ENCODE measurements at regions not wholly inside any gene's neighbourhood (a gene's known extent, or its start where the extent isn't known, plus 50 kb on each side); places are given as distances from the start of the nearest gene placed in this dataset.

DNA sequence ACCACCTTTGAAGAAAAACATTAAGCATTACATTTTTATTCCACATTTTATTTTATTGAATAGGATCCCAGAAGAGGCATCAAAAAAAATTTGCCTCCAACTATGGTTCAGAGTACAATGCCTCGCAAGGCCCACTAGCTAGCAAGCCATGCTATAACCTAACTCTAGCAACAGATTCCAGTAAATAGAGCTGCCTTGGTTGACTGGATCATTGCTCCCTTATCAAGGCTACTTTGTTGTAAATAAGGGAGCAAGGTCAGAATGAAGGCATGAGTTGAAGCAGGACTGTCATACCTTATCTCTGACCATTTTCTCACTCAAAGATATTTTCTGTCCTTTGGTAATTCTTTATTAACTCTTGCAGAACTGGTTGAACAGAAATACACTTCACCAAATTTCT is 672.6 kb downstream of the EPHA4 start:
- Histone ChIP-seq H3K4me3 (ENCODE audit: low read length in 2 of 2) (no peak overlapping the region), H3K36me3 (ENCODE audit: control insufficient read depth in 2 of 2, insufficient read depth in 2 of 2, low read length in 1 of 2) (no peaks in the 10 kb centered on the region), H3K27ac (ENCODE audit: low read depth in 1 of 2, low read length in 1 of 2) (no peak overlapping the region), H3K9me3 (ENCODE audit: control insufficient read depth in 2 of 2, insufficient read depth in 1 of 2, low read length in 1 of 2) (no peaks in the 10 kb centered on the region), H3K4me1 (ENCODE audit: control insufficient read depth in 2 of 2, insufficient read depth in 2 of 2, low read length in 2 of 2) (no peaks in the 10 kb centered on the region), H3K27me3 (ENCODE audit: control insufficient read depth in 2 of 2, insufficient read depth in 1 of 2, low read length in 1 of 2) (no peaks in the 10 kb centered on the region)
- WGBS = 96% methylated on average over 1 of the region's 1 CpG
- DNase-seq (ENCODE audit: low read depth in 6 of 9, low spot score in 9 of 9) = no peak

DNA sequence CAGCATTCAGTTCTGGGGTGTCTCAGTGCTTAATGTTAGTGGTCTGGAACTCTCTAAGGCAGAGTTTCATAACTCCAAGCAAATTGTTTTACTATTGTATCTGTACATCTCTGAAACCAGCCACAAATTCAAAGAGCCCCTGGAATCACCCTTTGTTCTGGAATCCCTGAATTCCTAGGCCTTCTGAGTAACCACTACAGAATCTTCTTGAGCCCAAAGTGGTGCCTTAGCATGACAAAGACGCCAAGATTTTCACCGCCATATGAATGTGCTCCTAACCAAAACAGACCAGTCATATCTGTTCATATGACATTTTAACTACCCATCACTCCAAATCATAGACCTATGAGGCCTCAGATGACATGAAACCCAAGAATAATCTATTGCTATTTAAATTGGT is 668.1 kb downstream of the EPHA4 start:
- 96% methylated on average over 2 of the region's 2 CpGs for WGBS
- DNase-seq (ENCODE audit: low read depth in 6 of 9, low spot score in 9 of 9) = no peak
- Histone ChIP-seq H3K36me3 (ENCODE audit: control insufficient read depth in 2 of 2, insufficient read depth in 2 of 2, low read length in 1 of 2) (no peaks in the 10 kb centered on the region), H3K27ac (ENCODE audit: low read depth in 1 of 2, low read length in 1 of 2) (no peak overlapping the region), H3K27me3 (ENCODE audit: control insufficient read depth in 2 of 2, insufficient read depth in 1 of 2, low read length in 1 of 2) (no peaks in the 10 kb centered on the region), H3K4me3 (ENCODE audit: low read length in 2 of 2) (no peak overlapping the region), H3K4me1 (ENCODE audit: control insufficient read depth in 2 of 2, insufficient read depth in 2 of 2, low read length in 2 of 2) (no peaks in the 10 kb centered on the region), H3K9me3 (ENCODE audit: control insufficient read depth in 2 of 2, insufficient read depth in 1 of 2, low read length in 1 of 2) (no peaks in the 10 kb centered on the region)

DNA sequence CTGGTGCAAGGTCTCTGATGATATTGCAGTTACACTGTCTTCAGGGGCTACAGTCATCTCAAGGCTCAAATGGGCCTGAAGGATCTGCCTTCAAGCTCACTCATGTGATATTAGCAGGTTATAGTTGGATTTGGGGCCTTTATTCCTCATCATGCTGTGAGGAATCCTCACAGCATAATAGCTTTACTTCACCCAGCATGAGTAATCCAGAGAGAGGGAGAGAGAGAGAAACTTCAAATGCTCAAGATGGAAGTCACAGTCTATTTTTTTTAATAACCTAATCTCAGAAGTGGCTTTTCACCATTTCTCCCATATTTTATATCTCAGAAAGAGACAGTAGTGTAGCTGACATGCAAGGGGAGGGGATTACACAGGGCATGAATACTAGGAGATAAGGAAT is 658.7 kb downstream of the EPHA4 start:
- H3K9me3 ChIP-seq (ENCODE audit: control insufficient read depth in 2 of 2, insufficient read depth in 1 of 2, low read length in 1 of 2) = no peaks in the 10 kb centered on the region
- H3K4me1 ChIP-seq (ENCODE audit: control insufficient read depth in 2 of 2, insufficient read depth in 2 of 2, low read length in 2 of 2) = no peaks in the 10 kb centered on the region
- no peak overlapping the region for H3K27ac ChIP-seq (ENCODE audit: low read depth in 1 of 2, low read length in 1 of 2)
- H3K27me3 ChIP-seq (ENCODE audit: control insufficient read depth in 2 of 2, insufficient read depth in 1 of 2, low read length in 1 of 2) = no peaks in the 10 kb centered on the region
- DNase-seq (ENCODE audit: low read depth in 6 of 9, low spot score in 9 of 9) = no peak
- no peaks in the 10 kb centered on the region for H3K36me3 ChIP-seq (ENCODE audit: control insufficient read depth in 2 of 2, insufficient read depth in 2 of 2, low read length in 1 of 2)
- no peak overlapping the region for H3K4me3 ChIP-seq (ENCODE audit: low read length in 2 of 2)

GRCh38 chr2:220915092-220915623 is 656.9 kb downstream of the EPHA4 start:
- Histone ChIP-seq H3K4me3 (ENCODE audit: low read length in 2 of 2) (no peak overlapping the region), H3K9me3 (ENCODE audit: control insufficient read depth in 2 of 2, insufficient read depth in 1 of 2, low read length in 1 of 2) (no peaks in the 10 kb centered on the region), H3K36me3 (ENCODE audit: control insufficient read depth in 2 of 2, insufficient read depth in 2 of 2, low read length in 1 of 2) (no peaks in the 10 kb centered on the region), H3K27ac (ENCODE audit: low read depth in 1 of 2, low read length in 1 of 2) (no peak overlapping the region), H3K27me3 (ENCODE audit: control insufficient read depth in 2 of 2, insufficient read depth in 1 of 2, low read length in 1 of 2) (no peaks in the 10 kb centered on the region), H3K4me1 (ENCODE audit: control insufficient read depth in 2 of 2, insufficient read depth in 2 of 2, low read length in 2 of 2) (no peaks in the 10 kb centered on the region)
- 82% methylated on average over 2 of the region's 2 CpGs for WGBS
- no peak for DNase-seq (ENCODE audit: low read depth in 6 of 9, low spot score in 9 of 9)

- DNase-seq (ENCODE audit: low read depth in 6 of 9, low spot score in 9 of 9) = no peak
- H3K4me3 ChIP-seq (ENCODE audit: low read length in 2 of 2) = no peak overlapping the region
- no peaks in the 10 kb centered on the region for H3K4me1 ChIP-seq (ENCODE audit: control insufficient read depth in 2 of 2, insufficient read depth in 2 of 2, low read length in 2 of 2)
- H3K27me3 ChIP-seq (ENCODE audit: control insufficient read depth in 2 of 2, insufficient read depth in 1 of 2, low read length in 1 of 2) = no peaks in the 10 kb centered on the region
- no peak overlapping the region for H3K27ac ChIP-seq (ENCODE audit: low read depth in 1 of 2, low read length in 1 of 2)
- 87% methylated on average over 4 of the region's 4 CpGs for WGBS
- H3K9me3 ChIP-seq (ENCODE audit: control insufficient read depth in 2 of 2, insufficient read depth in 1 of 2, low read length in 1 of 2) = no peaks in the 10 kb centered on the region
- no peaks in the 10 kb centered on the region for H3K36me3 ChIP-seq (ENCODE audit: control insufficient read depth in 2 of 2, insufficient read depth in 2 of 2, low read length in 1 of 2)
These were observed 655.2 kb downstream of the EPHA4 start for GRCh38 chr2:220916931-220917330.

GRCh38 chr2:220930271-220931076 is 641.6 kb downstream of the EPHA4 start:
- WGBS = 91% methylated on average over 2 of the region's 2 CpGs
- Histone ChIP-seq H3K4me3 (ENCODE audit: low read length in 2 of 2) (no peak overlapping the region), H3K9me3 (ENCODE audit: control insufficient read depth in 2 of 2, insufficient read depth in 1 of 2, low read length in 1 of 2) (peaks cover 0 to 16% of the 10 kb centered on the region in 2 donors), H3K27me3 (ENCODE audit: control insufficient read depth in 2 of 2, insufficient read depth in 1 of 2, low read length in 1 of 2) (no peaks in the 10 kb centered on the region), H3K4me1 (ENCODE audit: control insufficient read depth in 2 of 2, insufficient read depth in 2 of 2, low read length in 2 of 2) (no peaks in the 10 kb centered on the region), H3K36me3 (ENCODE audit: control insufficient read depth in 2 of 2, insufficient read depth in 2 of 2, low read length in 1 of 2) (no peaks in the 10 kb centered on the region), H3K27ac (ENCODE audit: low read depth in 1 of 2, low read length in 1 of 2) (no peak overlapping the region)
- DNase-seq (ENCODE audit: low read depth in 6 of 9, low spot score in 9 of 9) = no peak

GRCh38 chr2:220931491-220931890 is 640.6 kb downstream of the EPHA4 start:
- Histone ChIP-seq H3K4me1 (ENCODE audit: control insufficient read depth in 2 of 2, insufficient read depth in 2 of 2, low read length in 2 of 2) (no peaks in the 10 kb centered on the region), H3K9me3 (ENCODE audit: control insufficient read depth in 2 of 2, insufficient read depth in 1 of 2, low read length in 1 of 2) (peaks cover 0 to 8% of the 10 kb centered on the region in 2 donors), H3K27me3 (ENCODE audit: control insufficient read depth in 2 of 2, insufficient read depth in 1 of 2, low read length in 1 of 2) (no peaks in the 10 kb centered on the region), H3K4me3 (ENCODE audit: low read length in 2 of 2) (no peak overlapping the region), H3K27ac (ENCODE audit: low read depth in 1 of 2, low read length in 1 of 2) (no peak overlapping the region), H3K36me3 (ENCODE audit: control insufficient read depth in 2 of 2, insufficient read depth in 2 of 2, low read length in 1 of 2) (no peaks in the 10 kb centered on the region)
- no peak for DNase-seq (ENCODE audit: low read depth in 6 of 9, low spot score in 9 of 9)

- Histone ChIP-seq H3K4me3 (ENCODE audit: low read length in 2 of 2) (no peak overlapping the region), H3K4me1 (ENCODE audit: control insufficient read depth in 2 of 2, insufficient read depth in 2 of 2, low read length in 2 of 2) (no peaks in the 10 kb centered on the region), H3K27me3 (ENCODE audit: control insufficient read depth in 2 of 2, insufficient read depth in 1 of 2, low read length in 1 of 2) (no peaks in the 10 kb centered on the region), H3K9me3 (ENCODE audit: control insufficient read depth in 2 of 2, insufficient read depth in 1 of 2, low read length in 1 of 2) (peaks cover 0 to 8% of the 10 kb centered on the region in 2 donors), H3K27ac (ENCODE audit: low read depth in 1 of 2, low read length in 1 of 2) (no peak overlapping the region), H3K36me3 (ENCODE audit: control insufficient read depth in 2 of 2, insufficient read depth in 2 of 2, low read length in 1 of 2) (no peaks in the 10 kb centered on the region)
- no peak for DNase-seq (ENCODE audit: low read depth in 6 of 9, low spot score in 9 of 9)
- WGBS = 95% methylated on average over 3 of the region's 3 CpGs
These were observed 640.1 kb downstream of the EPHA4 start for GRCh38 chr2:220932041-220932440.

DNA sequence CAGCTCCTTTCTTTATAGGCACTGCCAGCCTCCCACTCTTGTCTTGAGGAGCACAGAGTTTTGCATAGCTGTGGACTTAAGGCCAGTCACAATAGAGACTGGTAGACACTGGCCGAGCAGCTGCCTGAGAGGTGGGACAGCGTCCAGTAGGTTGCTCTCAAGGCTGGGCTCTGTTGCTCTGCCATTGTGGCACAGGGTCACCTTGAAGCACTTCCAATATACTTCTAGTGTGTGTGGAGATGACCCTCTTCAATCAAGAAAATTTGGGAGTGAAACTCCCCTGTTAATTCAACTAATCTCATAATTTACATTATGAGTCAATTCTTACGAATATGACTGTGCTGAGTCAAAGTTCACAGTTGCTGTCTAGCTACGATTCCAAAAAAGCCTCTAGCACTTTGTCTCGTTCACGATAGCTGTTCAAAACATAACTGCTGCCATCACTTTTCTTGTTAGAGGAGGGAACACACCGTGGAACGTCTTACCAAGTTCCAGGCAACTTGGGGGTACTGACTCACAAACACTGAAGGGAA is 636.2 kb downstream of the EPHA4 start:
- no peaks in the 10 kb centered on the region for H3K4me1 ChIP-seq (ENCODE audit: control insufficient read depth in 2 of 2, insufficient read depth in 2 of 2, low read length in 2 of 2)
- no peaks in the 10 kb centered on the region for H3K27me3 ChIP-seq (ENCODE audit: control insufficient read depth in 2 of 2, insufficient read depth in 1 of 2, low read length in 1 of 2)
- no peak overlapping the region for H3K4me3 ChIP-seq (ENCODE audit: low read length in 2 of 2)
- no peaks in the 10 kb centered on the region for H3K9me3 ChIP-seq (ENCODE audit: control insufficient read depth in 2 of 2, insufficient read depth in 1 of 2, low read length in 1 of 2)
- 93% methylated on average over 8 of the region's 8 CpGs for WGBS
- H3K27ac ChIP-seq (ENCODE audit: low read depth in 1 of 2, low read length in 1 of 2) = no peak overlapping the region
- H3K36me3 ChIP-seq (ENCODE audit: control insufficient read depth in 2 of 2, insufficient read depth in 2 of 2, low read length in 1 of 2) = no peaks in the 10 kb centered on the region
- no peak for DNase-seq (ENCODE audit: low read depth in 6 of 9, low spot score in 9 of 9)
